OCI-LY7 (cell line): ENCODE measurements at regions not wholly inside any gene's neighbourhood (a gene's known extent, or its start where the extent isn't known, plus 50 kb on each side); places are given as distances from the start of the nearest gene placed in this dataset.

Experiments used
- EZH2phosphoT487 ChIP-seq: fragments of 200-600 bp; sonication (generic); IDR thresholded peaks from 2 replicates; pipeline ENCODE4 v1.6.1; 2018; ENCODE audit warnings: low read depth, borderline replicate concordance, mild to moderate bottlenecking, mixed run types, antibody characterized with exemption, low read length, moderate library complexity, mixed read lengths
- TF ChIP-seq, protein P1 (sequence below): fragments of 200-600 bp; sonication (generic); conservative IDR thresholded peaks from 2 replicates; pipeline ENCODE4 v1.5.1; 2014; ENCODE audit warnings: mild to moderate bottlenecking, antibody characterized with exemption, low read length, moderate library complexity, mixed read lengths

DNA sequence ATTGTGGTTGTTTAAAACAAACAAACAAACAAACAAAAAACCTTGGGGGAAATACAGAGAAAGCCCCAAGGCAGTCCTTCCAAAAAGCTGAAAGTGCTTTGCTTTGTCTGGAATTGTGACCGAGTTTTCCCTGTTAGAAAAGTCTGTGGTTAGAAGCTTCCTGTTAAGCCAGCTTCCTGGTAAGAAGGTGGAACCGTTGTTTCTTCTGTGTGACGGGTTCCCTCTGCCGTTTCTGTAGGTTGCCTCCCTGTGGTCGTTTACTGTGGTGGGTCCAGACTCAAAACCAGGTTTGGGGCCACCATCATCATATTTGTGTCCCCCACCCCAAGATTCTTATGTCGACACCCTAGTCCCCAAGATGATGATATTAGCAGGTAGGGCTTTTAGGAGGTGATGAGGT lies 371.4 kb upstream of the AMELY start:
- TF ChIP-seq, protein P1, sequence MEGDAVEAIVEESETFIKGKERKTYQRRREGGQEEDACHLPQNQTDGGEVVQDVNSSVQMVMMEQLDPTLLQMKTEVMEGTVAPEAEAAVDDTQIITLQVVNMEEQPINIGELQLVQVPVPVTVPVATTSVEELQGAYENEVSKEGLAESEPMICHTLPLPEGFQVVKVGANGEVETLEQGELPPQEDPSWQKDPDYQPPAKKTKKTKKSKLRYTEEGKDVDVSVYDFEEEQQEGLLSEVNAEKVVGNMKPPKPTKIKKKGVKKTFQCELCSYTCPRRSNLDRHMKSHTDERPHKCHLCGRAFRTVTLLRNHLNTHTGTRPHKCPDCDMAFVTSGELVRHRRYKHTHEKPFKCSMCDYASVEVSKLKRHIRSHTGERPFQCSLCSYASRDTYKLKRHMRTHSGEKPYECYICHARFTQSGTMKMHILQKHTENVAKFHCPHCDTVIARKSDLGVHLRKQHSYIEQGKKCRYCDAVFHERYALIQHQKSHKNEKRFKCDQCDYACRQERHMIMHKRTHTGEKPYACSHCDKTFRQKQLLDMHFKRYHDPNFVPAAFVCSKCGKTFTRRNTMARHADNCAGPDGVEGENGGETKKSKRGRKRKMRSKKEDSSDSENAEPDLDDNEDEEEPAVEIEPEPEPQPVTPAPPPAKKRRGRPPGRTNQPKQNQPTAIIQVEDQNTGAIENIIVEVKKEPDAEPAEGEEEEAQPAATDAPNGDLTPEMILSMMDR: peak; percentile 24; the same call in 1 of the 2 replicates
- TF ChIP-seq EZH2phosphoT487: no peak
